ENCODE measurements at regions not wholly inside any gene's neighbourhood (a gene's known extent, or its start where the extent isn't known, plus 50 kb on each side); places are given as distances from the start of the nearest gene placed in this dataset.

DNA sequence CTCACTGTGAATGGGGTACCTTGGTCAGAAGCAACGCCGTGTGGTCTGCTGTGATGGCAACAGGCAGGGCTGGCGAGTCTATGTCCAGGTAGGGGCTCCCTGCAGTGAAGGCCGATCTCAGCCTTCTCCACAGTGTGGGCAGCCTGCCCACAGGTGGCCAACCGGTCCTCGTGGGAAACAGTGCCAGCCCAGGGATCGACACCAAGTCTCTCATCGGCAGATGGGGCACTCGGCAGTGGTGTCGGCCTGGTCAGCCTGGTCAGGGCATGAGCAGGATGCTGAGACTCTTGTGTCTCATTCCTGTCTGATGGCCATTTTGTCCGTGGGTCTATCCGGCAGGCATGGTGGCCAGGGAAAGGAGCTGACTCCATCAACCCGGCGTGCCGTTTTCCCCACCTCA, 92.2 kb downstream of the TNFRSF13B start:
- TF ChIP-seq, protein P1, sequence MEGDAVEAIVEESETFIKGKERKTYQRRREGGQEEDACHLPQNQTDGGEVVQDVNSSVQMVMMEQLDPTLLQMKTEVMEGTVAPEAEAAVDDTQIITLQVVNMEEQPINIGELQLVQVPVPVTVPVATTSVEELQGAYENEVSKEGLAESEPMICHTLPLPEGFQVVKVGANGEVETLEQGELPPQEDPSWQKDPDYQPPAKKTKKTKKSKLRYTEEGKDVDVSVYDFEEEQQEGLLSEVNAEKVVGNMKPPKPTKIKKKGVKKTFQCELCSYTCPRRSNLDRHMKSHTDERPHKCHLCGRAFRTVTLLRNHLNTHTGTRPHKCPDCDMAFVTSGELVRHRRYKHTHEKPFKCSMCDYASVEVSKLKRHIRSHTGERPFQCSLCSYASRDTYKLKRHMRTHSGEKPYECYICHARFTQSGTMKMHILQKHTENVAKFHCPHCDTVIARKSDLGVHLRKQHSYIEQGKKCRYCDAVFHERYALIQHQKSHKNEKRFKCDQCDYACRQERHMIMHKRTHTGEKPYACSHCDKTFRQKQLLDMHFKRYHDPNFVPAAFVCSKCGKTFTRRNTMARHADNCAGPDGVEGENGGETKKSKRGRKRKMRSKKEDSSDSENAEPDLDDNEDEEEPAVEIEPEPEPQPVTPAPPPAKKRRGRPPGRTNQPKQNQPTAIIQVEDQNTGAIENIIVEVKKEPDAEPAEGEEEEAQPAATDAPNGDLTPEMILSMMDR (IDR thresholded peaks at IDR 0.05; ENCODE audit: borderline replicate concordance, extremely low read depth, low read length, poor library complexity, severe bottlenecking): no peak
- TF ChIP-seq EZH2 (IDR thresholded peaks at IDR 0.05; ENCODE audit: borderline replicate concordance, low read depth, low read length, severe bottlenecking): no peak
